GM19324 (cell line): ENCODE measurements at regions not wholly inside any gene's neighbourhood (a gene's known extent, or its start where the extent isn't known, plus 50 kb on each side); places are given as distances from the start of the nearest gene placed in this dataset.

Experiments
- ATAC-seq: cut with Tn5 transposase; IDR thresholded peaks from one replicate; pipeline ENCODE4 v1.9.1; 2021; ENCODE audit warnings: mild to moderate bottlenecking, moderate library complexity; ENCODE audit not compliant: unreplicated experiment, low FRiP score

DNA sequence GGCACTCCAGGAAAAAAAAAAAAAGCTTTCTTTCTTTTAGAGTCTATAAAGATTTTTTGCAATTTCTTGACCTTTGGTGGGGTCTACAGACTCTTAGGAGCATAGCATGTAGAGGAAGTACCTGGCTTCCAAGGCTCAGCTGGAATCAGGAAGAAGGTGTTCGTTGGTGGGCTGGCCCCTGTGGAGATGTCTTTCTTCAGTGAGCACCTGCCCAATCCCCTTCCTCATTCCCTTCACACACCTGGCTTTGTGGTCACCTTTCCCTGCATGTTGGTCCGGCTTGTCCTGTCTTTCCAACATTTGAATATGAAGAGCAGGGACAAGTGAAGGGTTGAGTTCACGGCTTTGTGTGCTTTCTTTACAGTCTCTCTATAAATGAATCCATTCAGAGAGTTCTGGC, 352.4 kb downstream of the HAPSTR1 start:
- ATAC-seq, result no peak

- no peak for ATAC-seq
Measured at GRCh38 chr16:9446471-9447194, 355.2 kb downstream of the HAPSTR1 start.

GRCh38 chr16:9447195-9447551, 355.7 kb downstream of the HAPSTR1 start:
- ATAC-seq, result no peak

DNA sequence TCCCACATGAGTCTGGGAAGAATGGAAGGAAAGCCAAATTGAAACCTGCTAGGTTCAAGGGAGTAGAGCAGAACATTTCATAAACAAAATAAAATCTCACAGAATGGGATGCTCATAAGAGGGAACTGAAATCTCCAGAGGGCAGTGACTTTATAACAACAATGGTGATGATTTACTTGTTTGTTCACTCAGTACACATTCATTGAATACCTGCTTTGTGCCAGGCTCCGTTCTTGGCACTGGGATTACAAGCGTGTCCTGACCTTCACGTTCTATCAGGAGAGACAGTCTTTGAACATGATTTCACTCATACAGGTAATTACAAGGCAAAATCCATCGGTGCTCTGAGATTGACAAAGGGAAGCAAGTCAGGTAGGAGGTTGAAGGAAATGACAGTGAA, 356.3 kb downstream of the HAPSTR1 start:
- no peak for ATAC-seq

DNA sequence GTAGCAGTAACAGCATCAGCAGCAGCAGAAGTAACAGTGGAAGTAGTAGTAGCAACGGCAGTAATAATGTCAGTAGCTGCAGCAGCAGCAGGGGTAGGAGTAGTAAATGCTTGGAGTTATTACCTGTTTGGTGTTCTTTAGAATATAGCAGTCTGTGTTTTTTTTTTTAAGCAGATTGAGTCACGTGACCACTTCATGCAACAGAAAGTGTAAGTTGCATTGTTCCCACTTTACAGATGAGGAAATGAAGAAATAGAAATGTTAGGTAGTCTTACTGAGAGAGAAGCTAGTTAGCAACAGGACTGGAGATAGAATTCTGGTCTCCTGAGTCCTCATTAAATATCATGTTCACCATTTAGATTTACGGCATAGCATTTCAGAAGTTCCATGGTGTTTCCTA, 358.2 kb downstream of the HAPSTR1 start:
- no peak for ATAC-seq

DNA sequence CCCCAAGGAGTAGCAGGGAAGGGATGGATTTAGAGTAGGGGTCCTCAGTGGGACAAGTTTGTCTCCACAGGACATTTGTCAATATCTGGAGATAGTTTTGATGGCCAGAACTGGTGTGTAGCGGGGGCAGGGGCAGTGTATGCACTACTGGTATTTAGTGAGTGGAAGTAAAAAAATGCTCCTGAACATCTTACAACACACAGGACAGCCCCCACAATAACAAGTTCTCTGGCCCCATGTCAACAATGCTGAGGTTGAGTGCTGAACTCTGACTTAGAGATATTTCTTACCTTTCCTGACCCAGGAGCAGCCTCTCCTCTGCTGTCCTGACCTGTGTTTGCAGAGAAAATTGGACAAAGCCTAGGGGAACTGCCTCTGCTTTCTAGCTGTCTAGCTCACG, 365.8 kb downstream of the HAPSTR1 start:
- no peak for ATAC-seq

DNA sequence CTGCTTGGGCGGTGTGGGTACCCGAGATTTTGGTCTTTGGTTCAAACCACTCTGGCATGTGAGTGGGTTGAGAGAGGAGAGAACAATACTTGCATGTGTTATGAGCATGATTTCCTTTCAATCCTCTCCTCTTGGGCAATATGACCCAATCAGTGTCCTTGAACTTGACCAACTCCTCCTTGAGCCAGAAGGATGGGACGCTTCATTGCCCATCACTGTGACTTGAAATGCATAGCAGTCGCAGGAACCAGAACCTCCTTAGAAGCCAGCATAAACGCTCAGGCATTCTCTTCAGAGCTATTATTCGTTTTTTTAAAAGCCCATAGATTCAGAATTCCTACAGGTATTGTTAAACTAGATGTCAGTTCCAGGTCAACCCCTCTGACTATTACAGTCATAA, 367.4 kb downstream of the HAPSTR1 start:
- ATAC-seq, result no peak

DNA sequence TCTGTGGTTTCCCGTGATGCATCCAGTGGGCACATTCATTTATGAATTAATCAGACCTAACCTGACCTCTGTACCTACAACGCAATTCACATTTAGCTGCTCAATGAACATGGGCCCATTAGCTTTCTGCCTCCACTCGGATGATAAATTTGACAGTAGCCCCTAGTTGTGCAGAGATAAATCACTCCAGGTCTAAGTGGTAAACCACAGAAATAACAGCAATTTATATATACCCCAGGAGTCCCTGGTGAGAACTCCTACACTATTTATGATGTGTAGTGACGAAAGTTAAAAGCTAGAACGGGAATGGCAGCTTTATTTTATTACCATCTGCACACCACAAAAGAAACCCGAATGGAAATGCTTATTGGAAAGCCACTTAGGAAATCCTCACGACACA, 371.5 kb downstream of the HAPSTR1 start:
- no peak for ATAC-seq

- no peak for ATAC-seq
Measured at GRCh38 chr16:9463461-9463860, 372.0 kb downstream of the HAPSTR1 start.

GRCh38 chr16:9465161-9465560, 373.7 kb downstream of the HAPSTR1 start:
- ATAC-seq, result no peak

- ATAC-seq, result no peak
Measured at GRCh38 chr16:9469512-9469911, 378.1 kb downstream of the HAPSTR1 start.

DNA sequence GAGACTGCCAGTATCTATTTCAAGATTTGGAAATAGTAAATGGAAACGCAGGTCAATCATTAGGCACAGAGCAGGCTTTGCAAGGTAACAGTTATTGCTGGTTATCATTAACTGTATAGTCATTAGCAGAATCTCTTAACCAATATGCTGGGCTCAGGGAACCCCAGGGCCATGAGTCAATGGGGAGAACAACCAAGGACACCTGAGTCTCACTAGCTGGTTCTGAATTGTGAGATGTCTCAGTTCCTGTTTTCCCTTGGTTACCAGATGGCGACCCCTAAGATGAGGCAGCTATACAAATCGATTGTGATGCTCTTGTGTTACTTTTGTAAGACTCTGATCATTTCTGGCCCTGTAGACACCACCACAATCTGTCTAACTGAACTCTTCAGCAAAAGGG, 385.3 kb downstream of the HAPSTR1 start:
- no peak for ATAC-seq

GRCh38 chr16:9479008-9479407, 387.6 kb downstream of the HAPSTR1 start:
- ATAC-seq, result no peak

DNA sequence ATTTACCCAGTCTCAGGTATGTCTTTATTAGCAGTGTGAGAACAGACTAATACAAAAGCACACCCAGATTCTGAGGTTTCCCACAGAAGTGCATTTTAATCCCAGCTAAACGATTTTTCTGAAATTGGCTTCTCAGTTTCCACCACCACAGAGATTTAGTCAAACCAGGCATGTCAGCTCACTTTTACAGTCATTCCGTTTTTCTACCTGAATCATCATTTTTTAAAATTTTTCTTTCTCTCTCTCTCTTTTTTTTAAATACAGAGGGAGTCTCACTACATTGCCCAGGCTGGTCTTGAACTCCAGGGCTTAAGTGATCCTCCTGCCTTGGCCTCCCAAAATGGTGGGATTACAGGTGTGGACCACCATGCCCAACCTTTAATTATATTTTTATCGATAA, 389.1 kb downstream of the HAPSTR1 start:
- no peak for ATAC-seq

DNA sequence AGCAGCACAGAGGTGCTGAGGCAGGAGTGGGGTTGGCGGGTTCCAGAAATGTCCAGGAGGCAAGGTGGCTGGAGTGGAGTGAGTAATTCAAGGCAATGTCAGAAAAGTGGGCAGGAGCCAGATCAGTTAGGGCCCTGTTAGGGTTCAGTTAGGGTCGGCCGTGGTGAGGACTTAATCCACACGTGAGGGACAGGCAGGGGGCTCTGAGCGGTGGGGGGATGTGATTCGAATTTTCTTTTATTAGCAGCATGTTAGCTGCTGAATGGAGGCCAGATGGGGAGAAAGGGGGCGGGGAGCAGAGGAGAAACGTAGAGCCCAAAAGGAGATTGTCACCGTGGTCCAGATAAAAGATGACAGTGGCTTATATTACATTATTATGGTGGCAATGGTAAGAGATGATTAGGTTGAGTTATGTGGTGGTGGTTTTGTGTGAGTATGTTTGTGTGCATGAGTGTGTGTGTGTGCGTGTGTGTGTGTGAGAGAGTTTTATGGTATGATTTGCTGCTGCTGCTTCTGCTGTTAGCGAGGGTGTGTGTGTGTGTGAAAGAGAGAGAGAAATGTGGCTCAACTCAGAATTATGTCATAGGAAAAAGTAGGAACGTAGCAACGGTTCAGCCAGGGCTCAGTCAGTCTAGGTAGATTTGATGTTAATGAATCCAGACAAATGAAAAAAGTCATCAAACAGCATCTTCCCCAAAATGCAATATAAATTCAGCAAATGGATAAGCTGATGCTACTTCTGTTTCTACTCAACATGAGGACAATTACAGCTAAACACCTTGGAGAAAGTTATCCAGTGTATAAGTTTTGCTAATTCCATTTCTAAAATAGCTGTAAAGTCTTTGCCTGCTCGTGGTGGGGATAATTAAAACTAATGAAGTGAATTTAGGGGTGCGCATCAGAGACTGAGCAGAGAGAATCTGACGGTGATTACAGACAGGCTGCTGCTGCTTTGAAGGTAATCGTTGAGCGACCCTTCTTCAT, 390.6 kb downstream of the HAPSTR1 start:
- no peak for ATAC-seq

DNA sequence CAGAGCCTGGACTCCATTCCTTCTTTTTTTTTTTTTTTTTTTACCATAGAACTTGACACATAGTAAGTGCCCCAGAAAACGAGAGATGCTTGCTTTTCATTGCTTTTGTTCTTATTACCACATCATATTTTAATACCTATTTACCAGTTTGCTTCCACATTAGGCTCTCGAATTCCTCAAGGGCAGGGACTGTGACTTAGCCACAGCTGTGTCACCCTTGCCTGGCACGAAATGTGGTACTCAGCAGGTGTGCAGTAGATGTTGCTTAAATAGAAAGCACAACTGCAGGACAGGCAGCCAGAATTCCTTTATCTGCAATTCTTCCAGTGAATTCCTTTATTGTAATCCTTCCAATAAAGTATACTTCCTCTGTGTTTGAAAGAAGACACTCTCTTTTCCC, 393.0 kb downstream of the HAPSTR1 start:
- ATAC-seq, result no peak

- ATAC-seq, result no peak
Measured at GRCh38 chr16:9484881-9485280, 393.4 kb downstream of the HAPSTR1 start.

GRCh38 chr16:9489835-9490467, 398.5 kb downstream of the HAPSTR1 start:
- no peak for ATAC-seq

DNA sequence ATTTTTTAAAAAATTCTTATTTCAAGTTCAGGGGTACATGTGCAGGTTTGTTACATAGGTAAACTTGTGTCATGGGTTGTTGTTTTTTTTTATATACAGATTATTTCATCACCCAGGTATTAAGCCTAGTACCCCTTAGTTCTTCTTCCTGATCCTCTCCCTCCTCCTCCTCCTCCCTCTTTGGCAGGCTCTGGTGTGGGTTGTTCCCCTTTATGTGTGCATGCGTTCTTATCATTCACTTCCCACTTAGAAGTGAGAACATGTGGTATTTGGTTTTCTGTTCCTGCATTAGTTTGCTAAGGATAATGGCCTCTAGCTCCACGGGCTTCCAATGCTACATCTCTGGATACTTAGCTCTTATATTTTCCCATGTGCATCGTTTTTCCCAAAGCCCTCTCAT, 404.4 kb downstream of the HAPSTR1 start:
- no peak for ATAC-seq

DNA sequence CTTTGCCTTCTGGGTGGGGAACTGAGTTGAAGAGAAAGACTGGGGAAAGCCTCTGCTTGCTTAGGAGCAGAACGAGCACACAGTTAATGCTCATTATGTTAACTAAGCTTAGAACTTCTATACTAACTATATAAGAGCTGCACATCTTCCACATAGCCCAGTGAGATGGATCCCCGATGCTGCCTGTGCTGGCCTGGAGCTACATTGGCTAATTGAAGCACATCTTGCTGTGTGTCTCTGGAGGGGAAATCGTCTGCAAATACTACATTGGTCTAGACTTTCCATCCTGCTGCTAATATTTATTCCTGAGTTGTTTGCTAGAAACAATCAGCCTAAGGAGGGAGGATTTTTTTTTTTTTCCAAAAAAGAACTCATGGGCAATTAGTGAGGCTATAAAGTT, 406.3 kb downstream of the HAPSTR1 start:
- ATAC-seq, result no peak

DNA sequence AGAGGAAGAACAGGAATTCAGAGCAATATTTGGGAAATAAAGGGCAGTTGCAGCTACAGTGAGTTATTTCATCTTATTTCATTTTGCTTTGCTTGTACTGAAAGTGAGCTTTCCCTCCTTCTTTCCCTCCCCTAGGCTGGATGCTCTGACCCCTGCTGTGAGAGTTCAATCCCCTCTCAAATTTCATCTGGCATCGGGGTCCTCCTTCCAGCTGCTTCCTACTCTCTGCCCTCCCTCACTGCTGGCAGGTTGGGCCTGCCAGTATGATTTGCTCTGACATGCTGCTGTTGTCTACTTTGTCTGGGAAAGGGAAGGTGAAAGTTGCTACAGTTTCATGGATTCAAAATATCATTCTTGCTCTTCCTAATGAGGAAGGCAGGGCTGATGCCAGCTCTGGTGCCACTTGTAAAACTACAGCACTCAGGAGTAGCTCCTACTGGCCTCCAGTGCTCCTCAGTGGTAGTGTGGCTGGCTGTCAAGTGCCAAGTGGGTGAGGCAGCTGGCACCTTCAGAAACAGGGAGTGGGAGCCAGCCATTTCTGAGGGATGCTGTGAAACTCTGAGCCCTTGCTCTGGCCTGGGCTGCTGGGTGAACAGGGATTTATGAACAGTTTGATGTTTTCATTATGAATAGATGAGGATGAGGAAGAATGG, 408.6 kb downstream of the HAPSTR1 start:
- no peak for ATAC-seq
